Urinary bladder (tissue), 3 donors: ENCODE measurements at regions not wholly inside any gene's neighbourhood (a gene's known extent, or its start where the extent isn't known, plus 50 kb on each side); places are given as distances from the start of the nearest gene placed in this dataset.

Source experiments
- DNase-seq: peaks from one replicate; pipeline ENCODE4 v3.0.0-alpha.2; 2015; ENCODE audit errors: extremely low spot score
- H3K27ac ChIP-seq: one replicate; pipeline ENCODE4 v1.5.1; 2013; ENCODE audit warnings: low read depth, mild to moderate bottlenecking, moderate library complexity
- H3K36me3 ChIP-seq: one replicate; pipeline ENCODE4 v1.6.1; 2013; ENCODE audit warnings: mild to moderate bottlenecking, moderate library complexity; ENCODE audit not compliant: insufficient read depth
- H3K4me1 ChIP-seq: one replicate; pipeline ENCODE4 v1.6.1; 2013; ENCODE audit warnings: mild to moderate bottlenecking, moderate library complexity; ENCODE audit not compliant: insufficient read depth
- H3K4me3 ChIP-seq: one replicate; pipeline ENCODE4 v1.5.1; 2013; ENCODE audit warnings: low read depth, low read length
- WGBS: extraction: QIAGEN DNeasy Blood & Tissue Kit; methylation state at CpG from one replicate; pipeline ENCODE4 v1.1.7; 2013; 5-methylcytosine and 5-hydroxymethylcytosine counted together
- donor health status: healthy with polysubstance abuse.
- donor health status: healthy.

- DNase-seq: no peak
- no peak overlapping the region for H3K4me3 ChIP-seq
- WGBS: 88% methylated on average over 1 of the region's 1 CpG
- H3K27ac ChIP-seq: no peak overlapping the region
- H3K36me3 ChIP-seq: no peaks in the 10 kb centered on the region
- H3K4me1 ChIP-seq: no peaks in the 10 kb centered on the region
These were observed 326.8 kb downstream of the OSR1 start for GRCh38 chr2:19031642-19032041.

- H3K36me3 ChIP-seq: no peaks in the 10 kb centered on the region
- no peak for DNase-seq
- WGBS: 95% methylated on average over 3 of the region's 3 CpGs
- H3K27ac ChIP-seq: no peak overlapping the region
- H3K4me1 ChIP-seq: no peaks in the 10 kb centered on the region
- no peak overlapping the region for H3K4me3 ChIP-seq
These were observed 328.8 kb downstream of the OSR1 start for GRCh38 chr2:19029655-19030054.

- H3K27ac ChIP-seq: no peak overlapping the region
- DNase-seq: no peak
- no peak overlapping the region for H3K4me3 ChIP-seq
- no peaks in the 10 kb centered on the region for H3K4me1 ChIP-seq
- H3K36me3 ChIP-seq: no peaks in the 10 kb centered on the region
- 61% methylated on average over 12 of the region's 12 CpGs for WGBS
These were observed 329.6 kb downstream of the OSR1 start for GRCh38 chr2:19028587-19029375.

GRCh38 chr2:19027626-19028025, 330.8 kb downstream of the OSR1 start:
- no peak overlapping the region for H3K27ac ChIP-seq
- H3K4me1 ChIP-seq: no peaks in the 10 kb centered on the region
- H3K36me3 ChIP-seq: no peaks in the 10 kb centered on the region
- DNase-seq: no peak
- WGBS: 91% methylated on average over 5 of the region's 5 CpGs
- H3K4me3 ChIP-seq: no peak overlapping the region

- H3K36me3 ChIP-seq: no peaks in the 10 kb centered on the region
- H3K4me3 ChIP-seq: no peak overlapping the region
- WGBS: 69% methylated on average over 2 of the region's 2 CpGs
- DNase-seq: no peak
- no peaks in the 10 kb centered on the region for H3K4me1 ChIP-seq
- H3K27ac ChIP-seq: no peak overlapping the region
These were observed 332.2 kb downstream of the OSR1 start for GRCh38 chr2:19026261-19026660.

GRCh38 chr2:19022334-19022733, 336.1 kb downstream of the OSR1 start:
- Histone ChIP-seq H3K4me3 (no peak overlapping the region), H3K4me1 (no peaks in the 10 kb centered on the region), H3K27ac (peak overlapping the region; percentile 16), H3K36me3 (no peaks in the 10 kb centered on the region)
- no peak for DNase-seq
- 68% methylated on average over 5 of the region's 5 CpGs for WGBS

- Histone ChIP-seq H3K36me3 (no peaks in the 10 kb centered on the region), H3K4me1 (no peaks in the 10 kb centered on the region), H3K27ac (no peak overlapping the region), H3K4me3 (no peak overlapping the region)
- WGBS: 86% methylated on average over 5 of the region's 5 CpGs
- no peak for DNase-seq
These were observed 336.7 kb downstream of the OSR1 start for GRCh38 chr2:19021721-19022120.

- Histone ChIP-seq H3K4me3 (no peak overlapping the region), H3K27ac (no peak overlapping the region), H3K4me1 (no peaks in the 10 kb centered on the region), H3K36me3 (no peaks in the 10 kb centered on the region)
- no peak for DNase-seq
- 60% methylated on average over 4 of the region's 4 CpGs for WGBS
These were observed 337.3 kb downstream of the OSR1 start for GRCh38 chr2:19021100-19021476.

GRCh38 chr2:19020144-19021099, 338.0 kb downstream of the OSR1 start:
- 88% methylated on average over 11 of the region's 11 CpGs for WGBS
- no peak overlapping the region for H3K27ac ChIP-seq
- DNase-seq: no peak

GRCh38 chr2:19009510-19009909, 348.9 kb downstream of the OSR1 start:
- peak; percentile 69 for DNase-seq
- H3K4me3 ChIP-seq: no peak overlapping the region
- no peaks in the 10 kb centered on the region for H3K36me3 ChIP-seq
- WGBS: 22% methylated on average over 3 of the region's 3 CpGs
- H3K4me1 ChIP-seq: no peaks in the 10 kb centered on the region
- H3K27ac ChIP-seq: no peak overlapping the region

More at GRCh38 chr2:19020144-19021099, 338.0 kb downstream of the OSR1 start:
- Histone ChIP-seq H3K4me3 (no peak overlapping the region), H3K4me1 (no peaks in the 10 kb centered on the region), H3K36me3 (no peaks in the 10 kb centered on the region)

- no peaks in the 10 kb centered on the region for H3K36me3 ChIP-seq
- H3K4me3 ChIP-seq: no peak overlapping the region
- peak; percentile 45 for DNase-seq
- H3K27ac ChIP-seq: no peak overlapping the region
- no peaks in the 10 kb centered on the region for H3K4me1 ChIP-seq
These were observed 354.9 kb downstream of the OSR1 start for GRCh38 chr2:19003554-19003953.

GRCh38 chr2:19000776-19001175, 357.6 kb downstream of the OSR1 start:
- Histone ChIP-seq H3K36me3 (no peaks in the 10 kb centered on the region), H3K4me1 (no peaks in the 10 kb centered on the region), H3K4me3 (no peak overlapping the region), H3K27ac (no peak overlapping the region)
- 77% methylated on average over 3 of the region's 3 CpGs for WGBS
- no peak for DNase-seq

- Histone ChIP-seq H3K4me3 (no peak overlapping the region), H3K4me1 (no peaks in the 10 kb centered on the region), H3K27ac (no peak overlapping the region), H3K36me3 (no peaks in the 10 kb centered on the region)
- WGBS: 96% methylated on average over 2 of the region's 2 CpGs
- DNase-seq: no peak
These were observed 359.2 kb downstream of the OSR1 start for GRCh38 chr2:18999198-18999597.

- Histone ChIP-seq H3K27ac (no peak overlapping the region), H3K4me1 (no peaks in the 10 kb centered on the region), H3K36me3 (no peaks in the 10 kb centered on the region), H3K4me3 (no peak overlapping the region)
- WGBS: 82% methylated on average over 1 of the region's 1 CpG
- no peak for DNase-seq
These were observed 359.9 kb downstream of the OSR1 start for GRCh38 chr2:18998491-18998890.
